GM21390 (cell line): ENCODE measurements at regions not wholly inside any gene's neighbourhood (a gene's known extent, or its start where the extent isn't known, plus 50 kb on each side); places are given as distances from the start of the nearest gene placed in this dataset.
"Not testable (repeated sequence)": the region's sequence is repeated elsewhere in the genome, so short reads cannot be mapped to it uniquely, and the experiment has no call there.

ENCODE experiments used
- ATAC-seq: cut with Tn5 transposase; IDR thresholded peaks from one replicate; pipeline ENCODE4 v1.9.1; 2021; ENCODE audit not compliant: unreplicated experiment

GRCh38 chr11:134613646-134614045 lies 201.6 kb upstream of the B3GAT1 start:
- ATAC-seq = no peak

GRCh38 chr11:134612140-134613030 lies 200.3 kb upstream of the B3GAT1 start:
- ATAC-seq = no peak

- no peak for ATAC-seq
Observed at GRCh38 chr11:134611537-134611936, 199.5 kb upstream of the B3GAT1 start.

GRCh38 chr11:134610116-134610910 lies 198.3 kb upstream of the B3GAT1 start:
- no peak for ATAC-seq

DNA sequence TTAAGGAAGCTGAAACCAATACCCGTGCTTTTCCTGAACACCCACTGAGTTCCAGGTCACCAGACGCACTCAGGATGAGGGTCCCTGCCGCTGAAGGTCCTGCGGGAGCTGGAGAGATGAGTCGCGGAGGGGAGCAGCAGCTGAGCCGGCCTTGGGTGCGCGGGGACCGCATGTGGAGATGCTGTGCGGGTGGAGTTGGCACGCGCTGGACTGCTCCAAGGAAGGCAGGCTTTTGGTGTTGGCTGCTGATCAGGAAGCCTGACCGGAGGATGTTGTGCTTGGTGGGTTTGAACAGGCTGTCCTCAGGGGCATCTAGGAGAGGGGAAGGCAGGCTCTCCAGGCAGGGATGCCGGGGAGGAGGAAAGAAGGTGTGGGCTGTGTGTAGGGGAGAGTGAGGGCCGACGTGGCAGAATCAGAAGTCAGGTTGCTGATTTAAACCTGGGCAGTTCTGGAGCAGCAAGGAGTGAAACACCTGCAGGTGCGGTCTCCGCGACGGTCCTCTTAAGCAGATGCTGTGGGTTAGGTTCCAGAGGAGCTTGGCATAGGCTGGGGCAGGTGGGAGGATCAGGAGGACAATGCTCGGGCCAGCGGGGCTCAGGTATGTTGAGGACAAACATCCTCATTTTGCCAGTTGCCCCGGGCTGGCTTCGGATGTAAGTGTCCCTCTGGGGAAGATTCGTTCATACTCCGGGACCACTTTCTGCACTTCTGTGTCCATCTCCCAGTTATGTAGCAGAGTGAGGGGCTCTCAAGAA lies 197.5 kb upstream of the B3GAT1 start:
- ATAC-seq = no peak

- ATAC-seq = no peak
Observed at GRCh38 chr11:134607963-134608750, 196.1 kb upstream of the B3GAT1 start.

DNA sequence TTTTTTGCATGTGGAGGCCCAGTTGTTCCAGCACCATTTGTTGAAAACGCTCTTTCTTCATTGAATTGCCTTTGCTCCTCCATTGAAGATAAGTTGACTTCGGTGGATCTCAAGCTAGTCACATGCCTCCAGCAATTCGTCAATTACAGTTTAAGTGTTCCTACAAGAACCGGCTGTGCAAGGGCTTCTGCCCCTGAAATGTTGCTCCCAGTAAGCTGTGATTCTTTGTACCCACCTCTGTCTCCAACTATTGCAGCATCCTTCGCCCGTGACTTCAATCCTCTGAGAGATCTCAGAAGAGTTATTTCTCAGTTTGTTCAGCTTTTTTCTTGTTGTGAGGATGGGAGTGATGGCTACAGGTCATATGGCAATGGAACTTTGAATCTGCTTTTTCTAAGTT lies 194.2 kb upstream of the B3GAT1 start:
- ATAC-seq = no peak

GRCh38 chr11:134604886-134605285 lies 192.8 kb upstream of the B3GAT1 start:
- ATAC-seq = no peak

- no peak for ATAC-seq
Observed at GRCh38 chr11:134599299-134599771, 187.3 kb upstream of the B3GAT1 start.

DNA sequence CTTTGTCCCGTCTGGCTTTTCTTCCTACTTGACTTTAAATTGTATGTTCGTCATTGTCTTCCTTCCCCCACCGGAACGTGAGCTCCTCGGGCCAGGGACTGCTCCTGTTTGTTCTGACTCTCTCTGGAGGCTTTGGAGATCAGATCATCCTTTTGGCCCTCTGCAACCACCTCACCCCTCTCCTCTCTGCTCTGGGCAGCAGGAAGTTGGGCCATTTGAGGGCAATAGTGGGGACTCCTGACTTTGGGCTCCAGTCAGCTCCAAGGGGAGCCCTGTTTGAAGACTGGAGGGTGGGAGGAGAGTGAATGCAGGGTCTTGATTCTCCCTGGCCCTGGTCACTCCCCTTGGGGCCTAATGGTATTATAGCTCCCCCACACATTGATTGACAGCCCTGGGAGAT lies 186.3 kb upstream of the B3GAT1 start:
- ATAC-seq = no peak

- ATAC-seq = no peak
Observed at GRCh38 chr11:134597452-134597851, 185.4 kb upstream of the B3GAT1 start.

- ATAC-seq = no peak
Observed at GRCh38 chr11:134596404-134596803, 184.4 kb upstream of the B3GAT1 start.

GRCh38 chr11:134592391-134592990 lies 180.4 kb upstream of the B3GAT1 start:
- no peak for ATAC-seq

GRCh38 chr11:134591338-134591737 lies 179.3 kb upstream of the B3GAT1 start:
- ATAC-seq = no peak

DNA sequence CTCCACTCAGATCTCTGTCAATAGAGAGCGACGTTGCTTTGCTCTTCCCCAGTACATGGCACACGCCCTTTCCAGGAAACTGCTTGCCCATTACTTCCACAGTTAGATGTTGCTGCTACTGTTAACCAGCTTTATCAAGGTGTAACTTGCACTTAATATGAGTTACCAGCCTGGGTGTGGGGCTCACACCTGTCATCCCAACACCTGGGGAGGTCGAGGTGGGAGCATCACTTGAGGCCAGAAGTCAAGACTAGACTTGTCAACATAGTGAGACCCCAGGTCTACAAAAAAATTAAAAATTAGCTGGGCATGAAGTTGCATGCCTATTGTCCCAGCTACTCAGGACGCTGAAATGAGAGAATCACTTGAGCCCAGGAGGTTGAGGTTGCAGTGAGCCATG lies 177.1 kb upstream of the B3GAT1 start:
- ATAC-seq = no peak

- ATAC-seq = not testable (repeated sequence)
Observed at GRCh38 chr11:134588460-134589110, 176.5 kb upstream of the B3GAT1 start.

DNA sequence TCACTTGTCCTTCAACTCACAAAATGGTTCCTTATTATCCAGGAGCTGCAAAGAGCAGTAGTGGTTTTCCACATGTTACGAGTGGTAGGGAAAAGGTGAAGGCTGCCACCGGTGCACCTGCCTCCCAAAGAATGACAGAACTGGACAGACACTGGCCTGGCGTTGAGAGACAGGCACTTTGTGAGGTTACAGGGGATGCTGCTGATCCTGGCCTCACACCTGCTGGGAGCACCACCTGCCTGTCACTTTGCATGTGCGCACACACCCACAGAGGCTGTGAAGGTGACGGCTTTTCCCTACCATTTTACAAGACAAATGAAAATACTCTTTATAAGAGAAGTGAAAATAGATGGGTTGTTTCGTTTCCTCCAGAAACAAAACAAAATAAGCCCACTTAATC lies 175.3 kb upstream of the B3GAT1 start:
- peak; percentile 47 for ATAC-seq

DNA sequence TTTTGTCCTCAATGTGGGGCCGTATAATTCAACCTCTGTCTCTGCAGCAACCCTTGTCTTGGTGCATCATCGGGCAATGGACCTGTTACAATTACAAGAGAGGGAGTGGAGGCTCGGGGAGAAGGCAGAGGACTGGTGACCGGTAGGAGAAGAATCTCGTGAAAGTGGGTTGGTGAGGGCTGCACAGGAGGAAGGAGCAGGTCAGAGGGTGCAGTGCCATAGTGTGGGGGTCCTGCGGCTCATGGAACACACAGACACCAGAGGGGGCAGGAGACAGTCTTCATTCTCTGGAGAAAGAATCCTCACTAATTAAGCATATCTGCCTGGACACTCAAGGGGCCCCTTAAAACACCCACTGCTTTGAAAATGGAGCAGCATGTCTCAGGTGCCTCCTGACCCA lies 174.7 kb upstream of the B3GAT1 start:
- ATAC-seq = no peak
